ENCODE measurements at regions not wholly inside any gene's neighbourhood (a gene's known extent, or its start where the extent isn't known, plus 50 kb on each side); places are given as distances from the start of the nearest gene placed in this dataset.
"Not testable (repeated sequence)": the region's sequence is repeated elsewhere in the genome, so short reads cannot be mapped to it uniquely, and the experiment has no call there.

DNA sequence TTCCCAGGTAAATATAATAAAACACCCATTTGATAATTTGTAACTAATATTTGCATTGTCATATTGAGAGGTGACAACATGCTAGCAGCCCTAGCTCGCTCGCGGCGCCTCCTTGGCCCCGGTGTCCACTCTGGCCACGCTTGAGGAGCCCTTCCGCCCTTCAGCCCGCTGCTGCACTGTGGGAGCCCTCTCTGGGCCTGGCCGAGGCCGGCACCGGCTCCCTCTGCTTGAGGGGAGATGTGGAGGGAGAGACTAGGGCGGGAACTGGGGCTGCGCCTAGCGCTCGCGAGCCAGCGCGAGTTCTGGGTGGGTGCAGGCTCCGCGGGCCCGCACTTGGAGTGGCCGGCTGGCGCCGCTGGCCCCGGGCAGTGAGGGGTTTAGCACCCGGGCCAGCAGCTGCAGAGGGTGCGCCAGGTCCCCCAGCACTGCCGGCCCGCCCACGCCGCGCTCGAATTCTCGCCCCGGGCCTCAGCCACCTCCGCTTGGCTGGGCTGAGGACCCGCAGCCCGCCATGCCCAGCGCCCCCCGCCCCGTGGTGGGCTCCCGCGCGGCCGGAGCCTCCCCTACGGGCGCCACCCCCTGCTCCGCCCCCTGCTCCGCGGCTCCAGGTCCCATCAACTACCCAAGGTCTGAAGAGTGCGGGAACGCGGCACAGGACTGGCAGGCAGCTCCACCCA, 594.4 kb downstream of the SLITRK6 start:
- DNase-seq (ENCODE audit: low read depth) = no peak

DNA sequence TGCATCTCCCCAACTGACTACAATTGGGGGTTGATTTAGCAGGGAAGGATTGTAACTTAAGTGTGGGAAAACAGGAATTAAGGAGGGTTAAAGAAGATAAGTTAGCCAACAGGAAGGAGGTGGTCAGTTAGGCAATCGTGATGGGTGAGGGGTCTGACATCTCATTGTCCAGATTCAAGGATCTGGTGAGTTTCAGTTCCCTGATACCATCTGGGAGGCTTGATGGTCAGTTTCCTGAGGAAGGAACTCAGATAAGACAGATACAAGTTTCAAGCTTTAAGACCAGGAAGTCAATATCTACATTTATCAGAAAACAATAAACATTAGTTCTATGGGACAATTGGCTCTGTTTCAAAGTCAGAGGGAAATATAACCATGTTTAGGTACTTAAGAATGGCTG, 601.8 kb downstream of the SLITRK6 start:
- no peak for DNase-seq (ENCODE audit: low read depth)

DNA sequence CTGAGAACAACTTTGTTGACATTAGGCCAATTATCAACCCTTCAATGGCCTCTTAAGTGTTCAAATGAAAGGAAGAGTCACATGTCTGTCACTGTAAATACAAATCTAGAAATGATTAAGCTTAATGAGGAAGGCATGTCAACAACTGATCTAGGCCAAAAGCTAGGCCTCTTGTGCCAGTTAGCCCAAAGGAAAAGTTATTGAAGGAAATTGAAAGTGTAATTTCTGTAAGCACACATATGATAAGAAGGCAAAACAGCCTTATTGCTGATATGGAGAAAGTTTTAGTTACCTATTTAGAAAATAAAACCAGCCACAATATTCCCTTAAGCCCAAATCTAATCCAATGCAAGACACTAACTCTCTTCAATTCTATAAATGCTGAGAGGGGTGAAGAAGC, 604.7 kb downstream of the SLITRK6 start:
- DNase-seq (ENCODE audit: low read depth) = no peak

DNA sequence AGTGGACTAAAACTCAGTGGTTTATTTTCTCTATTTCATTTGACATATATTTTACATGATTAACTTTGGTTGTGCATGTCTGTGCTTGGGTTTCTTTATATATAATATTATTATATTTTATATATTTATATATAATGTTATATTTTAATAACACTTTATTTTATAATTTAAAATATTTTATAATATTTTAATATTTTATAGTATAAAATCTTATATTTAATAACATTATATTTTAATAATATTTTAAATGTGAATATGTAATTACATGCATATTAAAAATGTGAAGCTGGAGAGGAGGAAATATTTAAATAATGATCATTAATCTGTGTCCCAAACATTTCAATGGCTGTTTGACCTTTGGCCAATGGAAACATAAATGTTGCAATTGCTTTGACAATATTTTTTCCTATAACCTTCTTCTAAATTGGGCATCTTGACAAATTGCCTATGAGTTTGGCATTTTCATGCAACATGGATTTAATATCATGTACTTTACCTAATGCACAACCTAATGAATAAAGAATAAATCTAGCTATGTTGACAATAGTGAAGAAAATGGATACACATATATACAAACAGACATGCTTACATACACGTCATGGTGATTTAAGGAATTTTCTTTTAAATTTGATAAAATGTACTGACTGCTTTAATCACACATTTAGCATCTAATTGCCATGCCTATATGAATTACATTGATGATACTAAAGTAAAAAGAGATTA, 607.1 kb downstream of the SLITRK6 start:
- no peak for DNase-seq (ENCODE audit: low read depth)

DNA sequence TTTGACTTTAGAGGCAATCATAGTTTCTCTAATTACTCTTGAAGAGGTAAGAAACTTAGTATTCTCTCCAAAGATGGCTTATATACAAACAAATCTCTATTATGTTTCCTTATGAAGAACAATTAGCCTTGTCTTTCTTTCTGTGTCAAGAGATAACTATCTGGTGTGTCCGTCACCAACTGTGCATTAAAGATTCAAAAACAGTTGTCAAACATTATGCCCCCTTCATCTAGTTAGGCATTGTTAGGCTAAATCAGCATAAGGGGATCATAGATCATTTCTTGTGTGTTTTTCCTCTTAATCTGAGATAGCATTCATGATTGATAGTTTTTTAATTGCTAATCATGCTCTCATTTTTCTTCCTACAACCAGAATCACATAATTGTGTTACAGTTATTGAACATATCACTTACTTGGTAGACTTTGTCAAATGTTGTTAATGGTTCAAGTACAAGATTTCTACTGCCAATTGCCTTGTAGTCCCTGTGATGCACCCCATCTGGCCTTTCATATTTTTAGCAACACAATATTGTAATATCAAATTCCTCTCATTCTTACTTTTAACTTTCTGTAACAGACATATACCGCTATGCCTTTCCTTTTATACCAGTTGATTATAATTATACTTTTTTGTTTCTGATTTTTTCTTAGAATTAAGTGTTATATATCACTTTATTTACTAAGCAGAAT, 612.7 kb downstream of the SLITRK6 start:
- DNase-seq (ENCODE audit: low read depth) = no peak

DNA sequence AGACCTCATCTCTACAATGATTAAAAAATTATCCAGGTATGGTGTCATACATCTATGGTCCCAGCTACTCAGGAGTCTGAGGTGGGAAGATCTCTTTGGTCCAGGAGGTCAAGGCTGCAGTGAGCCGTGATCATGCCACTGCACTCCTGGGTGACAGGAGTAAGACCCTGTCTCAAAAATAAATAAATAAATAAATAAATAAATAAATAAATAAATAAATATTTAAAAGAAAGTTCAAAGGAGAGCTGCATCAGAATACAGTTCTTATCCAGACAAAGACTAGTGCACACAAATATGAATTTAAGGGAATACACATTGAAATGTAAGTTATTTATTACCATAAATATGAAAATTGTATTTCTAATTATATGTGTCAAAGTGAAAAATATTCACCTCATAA, 624.9 kb downstream of the SLITRK6 start:
- DNase-seq (ENCODE audit: low read depth) = no peak

DNA sequence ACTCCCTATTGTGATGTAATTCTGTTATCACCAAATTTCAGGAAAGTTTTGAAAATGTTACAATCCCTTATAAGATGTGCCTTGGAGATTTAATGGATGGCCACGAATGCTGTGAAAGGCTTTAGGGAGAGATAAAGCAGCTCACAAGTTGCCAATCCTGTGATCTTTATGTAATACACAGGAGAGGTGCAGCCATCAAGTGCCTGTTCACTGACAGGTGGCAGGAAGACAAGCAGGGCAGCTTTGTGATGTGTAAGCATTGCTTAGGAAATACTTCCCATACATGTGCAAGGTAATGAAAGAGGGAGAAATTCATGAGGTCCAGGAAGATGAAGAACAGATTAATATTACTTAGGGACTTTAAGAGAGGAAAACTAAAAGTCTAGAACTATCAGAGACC, 628.8 kb downstream of the SLITRK6 start:
- DNase-seq (ENCODE audit: low read depth) = no peak

DNA sequence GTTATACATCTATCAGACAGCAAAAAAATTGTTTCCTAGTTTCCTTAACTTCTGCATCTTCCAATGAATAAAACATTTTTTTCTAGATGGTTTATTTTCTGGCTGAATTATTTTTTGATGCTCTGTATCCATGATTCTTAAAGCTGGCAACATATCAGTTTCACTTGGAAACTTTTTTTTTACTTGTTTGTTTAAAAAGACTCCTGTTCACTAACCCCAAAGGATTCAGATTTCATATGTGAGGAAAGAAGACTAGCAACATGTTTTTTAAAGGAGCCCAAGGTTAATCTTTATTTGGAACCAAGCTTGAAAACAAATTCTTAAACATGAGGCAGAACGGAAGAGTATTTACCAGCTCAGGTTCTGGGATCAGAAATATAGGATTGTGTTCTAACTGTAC, 632.3 kb downstream of the SLITRK6 start:
- no peak for DNase-seq (ENCODE audit: low read depth)

DNA sequence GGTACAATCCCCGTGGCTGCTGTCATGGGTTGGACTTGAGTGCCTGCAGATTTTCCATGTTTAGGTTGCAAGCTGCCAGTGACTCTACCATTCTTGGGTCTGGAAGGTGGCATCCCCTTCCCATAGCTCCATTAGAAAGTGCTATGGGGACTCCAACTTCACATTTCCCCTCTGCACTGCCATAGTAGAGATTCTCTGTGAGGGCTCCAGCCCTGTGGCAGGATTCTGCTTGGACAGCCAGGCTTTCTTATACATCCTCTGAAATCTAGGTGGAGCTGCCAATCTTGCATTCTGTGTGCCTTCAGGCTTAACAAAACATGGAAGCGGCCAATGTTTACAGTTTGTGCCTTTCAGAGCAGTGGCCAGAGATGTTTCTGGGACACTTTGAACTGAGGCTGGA, 636.2 kb downstream of the SLITRK6 start:
- DNase-seq (ENCODE audit: low read depth) = no peak

DNA sequence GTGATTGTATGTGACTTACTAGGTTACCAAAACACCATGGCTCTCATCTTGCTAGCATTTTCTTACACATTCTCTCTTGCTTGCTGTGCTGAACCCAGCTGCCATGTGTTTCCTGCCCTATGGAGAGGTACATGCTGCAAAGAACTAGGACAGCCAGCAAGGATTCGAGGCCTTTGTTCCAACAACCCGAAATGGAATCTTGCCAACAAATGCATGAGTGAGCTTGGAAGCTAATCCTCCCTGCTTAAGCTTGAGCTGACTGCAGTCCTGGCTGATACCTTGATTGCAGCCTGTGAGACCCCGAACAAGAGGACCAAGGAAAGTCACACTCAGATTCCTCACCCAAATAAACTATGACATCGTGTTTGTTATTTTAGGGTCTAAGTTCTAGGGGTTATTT, 651.2 kb downstream of the SLITRK6 start:
- DNase-seq (ENCODE audit: low read depth) = no peak

DNA sequence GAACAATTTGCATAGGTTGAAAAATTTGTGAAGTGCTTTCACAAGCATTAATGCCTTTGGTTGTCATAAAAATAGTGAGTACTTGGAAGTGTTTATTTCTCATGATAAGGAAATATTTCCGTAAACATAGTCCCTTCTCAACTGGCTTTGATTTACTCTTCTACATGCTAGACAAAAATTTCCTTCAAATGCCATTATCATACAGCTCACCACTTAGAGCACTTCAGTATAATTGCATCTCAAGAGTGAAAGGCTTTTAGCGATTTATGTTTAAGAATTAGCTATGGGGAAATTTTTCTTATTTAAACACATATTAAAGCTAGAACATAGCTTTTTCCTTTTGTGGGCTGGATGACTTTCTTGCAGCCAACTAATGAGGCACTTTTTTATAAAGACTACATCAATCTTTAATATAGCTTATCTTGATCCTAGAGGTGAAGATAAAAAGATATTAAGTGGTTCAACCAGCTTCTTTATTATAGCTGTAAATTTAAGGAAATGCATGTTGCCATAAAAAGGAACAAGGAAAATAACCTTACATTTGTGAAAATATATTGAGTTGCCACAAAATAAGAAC, 656.8 kb downstream of the SLITRK6 start:
- DNase-seq (ENCODE audit: low read depth) = no peak

DNA sequence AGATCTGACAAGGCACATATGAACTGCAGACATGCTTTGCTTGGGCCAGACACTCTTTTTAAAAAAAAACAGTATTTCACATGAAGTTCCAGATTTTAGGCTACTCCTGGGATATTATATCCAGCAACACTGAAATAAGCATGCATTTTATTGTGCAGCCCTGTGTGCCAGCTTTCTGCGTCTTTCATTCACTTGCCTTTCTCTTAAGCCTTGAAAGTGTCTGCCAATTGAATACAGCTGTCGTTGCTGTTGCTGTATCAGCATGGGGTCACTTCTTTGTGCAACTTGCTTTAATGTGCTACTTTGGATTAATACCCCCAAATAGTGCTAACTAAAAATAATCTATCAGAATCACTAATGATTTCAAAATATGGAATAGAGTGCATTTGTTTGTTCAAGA, 657.8 kb downstream of the SLITRK6 start:
- no peak for DNase-seq (ENCODE audit: low read depth)

DNA sequence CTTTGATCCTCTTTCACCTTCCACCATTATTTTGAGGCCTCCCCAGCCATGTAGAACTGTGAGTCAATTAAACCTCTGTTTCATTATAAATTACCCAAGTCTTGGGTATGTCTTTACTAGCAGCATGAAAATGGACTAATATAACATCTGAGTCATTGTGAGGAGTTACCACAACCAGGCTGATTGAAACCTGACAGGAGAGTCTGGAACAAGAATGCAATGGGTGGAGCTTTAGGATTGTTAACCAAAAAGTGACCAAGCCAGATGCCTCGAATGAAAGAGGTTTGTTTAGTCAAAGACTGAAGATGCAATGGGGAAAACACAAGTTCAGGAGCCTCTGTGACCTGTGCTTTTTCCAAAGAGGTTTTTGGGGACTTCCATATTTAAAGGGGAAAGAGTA, 659.0 kb downstream of the SLITRK6 start:
- DNase-seq (ENCODE audit: low read depth) = no peak

DNA sequence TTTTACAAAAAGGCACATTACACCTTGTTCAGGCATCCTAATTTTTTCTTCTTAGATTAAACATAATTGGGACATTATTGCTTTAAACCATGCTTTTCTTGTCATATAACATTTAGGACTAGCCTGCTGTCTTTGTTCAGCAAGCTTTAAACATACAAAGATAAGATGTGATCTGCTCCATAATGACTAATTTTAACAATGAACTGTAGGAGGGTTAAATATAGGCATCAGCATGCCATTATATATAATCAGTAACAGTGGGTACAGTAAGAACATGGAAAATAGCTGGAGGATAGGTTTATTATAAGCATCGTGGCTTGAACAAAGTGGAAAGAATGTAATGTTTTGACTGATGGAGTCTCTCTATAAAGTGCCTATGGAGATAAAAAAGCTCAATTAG, 661.7 kb downstream of the SLITRK6 start:
- DNase-seq (ENCODE audit: low read depth) = no peak

DNA sequence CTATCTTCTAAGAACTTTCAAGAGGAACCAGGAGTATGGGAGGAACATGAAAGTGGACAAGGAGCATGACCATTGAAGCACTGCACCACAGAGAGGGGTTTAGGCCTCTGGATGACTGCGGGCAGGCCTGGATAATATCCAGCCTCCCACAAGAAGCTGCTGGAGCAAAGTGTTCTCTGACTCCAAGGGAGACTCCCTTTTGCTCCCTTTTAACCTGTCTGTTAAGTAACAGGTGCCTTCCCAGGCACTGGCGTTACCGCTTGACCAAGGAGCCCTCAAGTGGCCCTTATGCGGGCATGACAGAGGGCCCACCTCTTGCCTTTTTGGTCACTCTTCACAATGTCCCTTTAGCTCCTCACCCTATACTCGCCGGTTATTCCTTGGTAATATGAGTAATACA, 666.2 kb downstream of the SLITRK6 start:
- DNase-seq (ENCODE audit: low read depth) = no peak

DNA sequence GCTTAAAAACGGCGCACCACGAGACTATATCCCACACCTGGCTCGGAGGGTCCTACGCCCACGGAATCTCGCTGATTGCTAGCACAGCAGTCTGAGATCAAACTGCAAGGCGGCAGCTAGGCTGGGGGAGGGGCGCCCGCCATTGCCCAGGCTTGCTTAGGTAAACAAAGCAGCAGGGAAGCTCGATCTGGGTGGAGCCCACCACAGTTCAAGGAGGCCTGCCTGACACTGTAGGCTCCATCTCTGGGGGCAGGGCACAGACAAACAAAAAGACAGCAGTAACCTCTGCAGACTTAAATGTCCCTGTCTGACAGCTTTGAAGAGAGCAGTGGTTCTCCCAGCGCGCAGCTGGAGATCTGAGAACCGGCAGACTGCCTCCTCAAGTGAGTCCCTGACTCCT, 675.7 kb downstream of the SLITRK6 start:
- not testable (repeated sequence) for DNase-seq (ENCODE audit: low read depth)

DNA sequence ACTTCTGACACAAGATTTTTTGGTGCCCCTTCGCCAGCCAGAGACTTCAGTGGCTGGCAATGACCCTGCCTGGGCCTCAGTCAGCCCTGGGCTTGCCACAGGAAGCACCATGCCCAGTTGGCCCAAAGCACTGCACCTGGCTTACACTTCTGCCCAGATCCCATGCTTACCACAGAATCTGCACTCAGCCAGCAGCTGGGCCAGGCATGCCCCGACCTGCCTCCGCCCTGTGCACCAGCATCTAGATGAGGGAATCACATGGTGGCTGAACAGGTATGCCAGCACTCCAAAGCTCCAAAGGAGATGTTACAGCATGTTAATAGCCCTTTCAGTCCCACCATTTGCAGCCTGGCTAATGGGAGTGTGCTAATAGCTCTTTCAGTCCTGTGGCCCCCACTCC, 690.9 kb downstream of the SLITRK6 start:
- no peak for DNase-seq (ENCODE audit: low read depth)

DNA sequence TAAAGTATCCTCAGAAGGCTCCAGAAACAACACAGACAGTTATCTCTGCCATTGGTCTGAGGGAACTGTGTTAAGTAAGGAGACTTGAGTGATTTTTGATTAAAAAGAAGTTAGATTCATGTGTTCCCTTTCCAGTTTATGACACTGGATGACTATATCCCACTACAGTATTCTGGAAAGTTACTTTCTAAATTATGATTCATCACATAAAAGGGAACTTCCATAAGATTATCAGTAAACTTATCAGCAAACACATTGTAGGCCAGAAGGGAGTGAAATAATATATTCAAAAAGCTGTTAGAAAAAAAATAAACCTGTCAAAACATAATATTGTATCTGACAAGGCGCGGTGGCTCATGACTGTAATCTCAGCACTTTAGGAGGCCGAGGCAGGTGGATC, 700.0 kb downstream of the SLITRK6 start:
- DNase-seq (ENCODE audit: low read depth) = no peak

DNA sequence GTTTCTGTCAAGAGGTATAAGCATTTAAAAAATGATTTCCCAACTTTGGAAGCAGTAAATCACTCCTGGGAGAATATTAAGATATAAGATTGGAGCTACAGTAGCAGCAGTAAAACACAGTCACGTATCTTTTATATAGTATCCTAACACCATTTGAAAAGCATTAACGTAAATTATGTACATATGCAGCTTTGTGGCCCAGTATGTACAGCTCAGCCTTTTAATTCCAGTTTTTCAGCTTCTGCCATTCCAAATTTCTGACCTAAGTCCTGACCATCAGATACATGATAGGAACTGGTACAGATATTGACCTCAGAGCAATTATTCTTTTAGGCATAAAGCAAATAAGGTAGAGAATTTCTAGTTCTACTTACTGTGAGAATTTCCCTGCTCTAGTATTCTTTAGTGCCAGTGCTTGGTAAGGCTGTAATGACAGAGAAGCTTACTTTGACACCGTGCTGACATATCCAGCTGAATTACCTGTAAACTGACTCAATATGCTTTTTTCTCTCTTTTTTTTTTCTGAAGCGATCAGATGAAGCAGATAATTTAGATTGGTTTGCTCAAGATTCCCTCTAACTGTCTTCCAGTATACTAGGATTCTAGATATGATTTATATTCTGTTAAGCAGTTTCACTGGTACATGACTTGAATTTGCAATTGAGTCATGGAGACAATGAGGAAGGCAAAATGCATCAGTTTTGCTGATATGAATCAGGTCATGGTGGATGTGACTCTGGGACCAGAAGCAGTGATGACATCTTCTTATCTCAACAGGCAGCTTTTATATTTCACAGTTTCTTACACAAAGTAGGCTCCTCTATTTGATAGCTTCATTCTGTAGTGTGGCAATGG, 703.6 kb downstream of the SLITRK6 start:
- no peak for DNase-seq (ENCODE audit: low read depth)

DNA sequence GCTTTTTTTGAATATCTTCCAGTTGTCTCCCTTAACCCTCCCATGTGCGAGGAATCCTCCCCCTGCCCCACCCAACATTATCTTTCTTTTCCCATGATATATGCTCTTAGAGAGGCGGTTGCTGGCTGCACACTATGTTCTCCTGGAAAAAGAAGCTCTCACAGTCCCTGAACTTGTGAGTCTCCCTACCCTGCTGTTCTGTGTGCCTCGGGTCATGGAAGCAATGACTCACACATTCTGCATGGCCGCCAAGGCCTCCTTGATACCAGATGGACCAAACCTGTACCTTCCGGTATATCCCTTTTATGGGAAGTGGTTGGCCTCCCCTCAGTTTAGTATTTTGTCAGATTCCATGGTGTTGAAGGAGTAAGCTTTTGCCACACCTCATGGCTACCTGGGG, 705.4 kb downstream of the SLITRK6 start:
- no peak for DNase-seq (ENCODE audit: low read depth)

DNA sequence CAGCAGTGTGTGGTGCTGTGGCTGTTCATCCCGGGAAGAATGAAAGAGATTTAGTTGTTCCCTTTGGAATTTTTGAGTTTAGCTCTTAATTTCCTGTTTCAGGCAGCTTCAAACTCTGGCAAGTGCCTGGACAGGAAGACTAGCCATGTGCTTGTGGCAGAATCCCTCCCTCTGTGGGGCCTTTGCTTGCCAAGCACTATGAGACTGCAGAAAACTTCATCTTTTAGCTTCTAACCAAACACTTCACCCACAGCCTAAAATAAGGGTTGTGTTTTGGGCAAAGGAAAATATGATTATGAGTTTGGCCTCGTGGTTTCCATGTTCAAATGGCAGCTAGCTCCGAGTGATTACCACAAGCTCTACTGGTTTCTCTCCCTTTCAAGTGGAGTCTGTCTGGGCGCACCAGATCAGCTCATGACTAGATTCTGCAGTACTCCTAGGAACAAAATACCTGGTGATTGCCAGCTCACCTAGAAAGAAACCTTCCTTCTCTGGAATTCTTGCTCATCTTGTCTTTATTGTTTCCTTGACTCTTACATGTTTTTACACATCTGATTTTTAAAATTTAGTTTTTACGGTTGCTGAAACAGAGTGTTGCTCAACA, 707.5 kb downstream of the SLITRK6 start:
- DNase-seq (ENCODE audit: low read depth) = no peak

DNA sequence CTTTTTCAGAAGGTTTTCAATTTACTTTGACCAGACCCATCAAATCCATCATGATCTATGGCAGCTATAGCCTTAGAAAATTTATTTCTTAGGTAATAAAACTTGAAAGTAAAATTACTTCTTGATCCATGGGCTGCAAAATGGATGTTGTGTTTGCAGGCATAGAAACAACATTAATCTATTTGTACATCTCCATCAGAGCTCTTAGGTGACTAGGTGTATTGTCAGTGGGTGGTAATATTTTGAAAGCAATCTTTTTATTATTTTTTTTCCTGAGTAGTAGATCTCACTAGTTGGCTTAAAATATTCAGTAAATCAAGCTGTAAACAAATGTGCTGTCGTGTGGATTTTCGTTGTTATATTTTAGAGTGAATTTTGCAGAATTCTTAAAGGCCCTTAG, 710.0 kb downstream of the SLITRK6 start:
- no peak for DNase-seq (ENCODE audit: low read depth)
